ENCODE measurements at regions not wholly inside any gene's neighbourhood (a gene's known extent, or its start where the extent isn't known, plus 50 kb on each side); places are given as distances from the start of the nearest gene placed in this dataset.

DNA sequence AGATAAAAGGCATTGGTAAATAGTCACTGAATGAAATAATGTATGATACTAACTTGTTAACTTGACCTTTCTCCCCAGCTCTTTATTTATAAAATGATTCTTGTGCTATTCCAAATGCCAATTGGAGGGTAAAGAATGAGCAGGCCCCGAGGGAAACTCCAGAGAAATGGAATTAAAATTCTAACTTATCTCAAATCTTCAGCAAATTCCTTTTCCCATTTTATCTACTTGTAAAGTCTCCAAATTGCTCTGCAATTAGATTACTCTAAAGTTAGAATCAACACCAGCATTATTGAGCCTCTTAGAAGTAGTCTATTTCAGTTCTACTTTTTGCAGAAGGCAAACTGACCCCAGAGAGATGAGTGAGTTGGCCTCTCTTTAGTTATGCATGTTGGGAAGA, 165.9 kb upstream of the PREP start:
- no peaks in the 10 kb centered on the region for H3F3A ChIP-seq (ENCODE audit: insufficient read depth, low read depth)
- no peaks in the 10 kb centered on the region for H3K9me3 ChIP-seq (ENCODE audit: insufficient read depth, low read depth)
- BruUV-seq (replicated peaks): no TSS peak
- H3K4me2 ChIP-seq: no peak overlapping the region
- TF ChIP-seq CTCF (conservative IDR thresholded peaks at IDR 0.05): no peak
- no peak for TF ChIP-seq EZH2 (IDR thresholded peaks at IDR 0.05; ENCODE audit: low read depth)
- DNase-seq: no peak
- no peaks in the 10 kb centered on the region for H3K36me3 ChIP-seq (ENCODE audit: low read depth)
- intact Hi-C loops (cut with micrococcal nuclease; ENCODE audit: unreplicated experiment): no loop called here
- no peaks in the 10 kb centered on the region for H3K27me3 ChIP-seq (ENCODE audit: insufficient read depth, low read depth)
- no peaks in the 10 kb centered on the region for H4K20me1 ChIP-seq (ENCODE audit: insufficient read depth)
- no peak overlapping the region for H3K27ac ChIP-seq
- no peaks in the 10 kb centered on the region for H3K4me1 ChIP-seq (replicated peaks; ENCODE audit: insufficient read depth)
- ChIA-PET CTCF (interaction anchor here (0.6 kb wide), 1 partner anchor 14 kb away, joined by 5 read pairs; no protein-coding TSS in a partner anchor), POLR2A (ENCODE audit: unreplicated experiment) (no interaction called here)
- no peaks in the 10 kb centered on the region for H3K9me2 ChIP-seq (ENCODE audit: insufficient read depth)
- no peak overlapping the region for H2AFZ ChIP-seq
- H3K79me2 ChIP-seq (ENCODE audit: low read depth): no peaks in the 10 kb centered on the region
- H3K4me3 ChIP-seq: no peak overlapping the region

- Histone ChIP-seq H3K36me3 (ENCODE audit: low read depth) (no peaks in the 10 kb centered on the region), H4K20me1 (ENCODE audit: insufficient read depth) (no peaks in the 10 kb centered on the region), H3F3A (ENCODE audit: insufficient read depth, low read depth) (no peaks in the 10 kb centered on the region), H2AFZ (no peak overlapping the region), H3K4me3 (no peak overlapping the region), H3K9me2 (ENCODE audit: insufficient read depth) (no peaks in the 10 kb centered on the region), H3K79me2 (ENCODE audit: low read depth) (no peaks in the 10 kb centered on the region), H3K4me1 (replicated peaks; ENCODE audit: insufficient read depth) (no peaks in the 10 kb centered on the region), H3K4me2 (no peak overlapping the region), H3K27ac (no peak overlapping the region), H3K9me3 (ENCODE audit: insufficient read depth, low read depth) (no peaks in the 10 kb centered on the region), H3K27me3 (ENCODE audit: insufficient read depth, low read depth) (no peaks in the 10 kb centered on the region)
- intact Hi-C loops (cut with micrococcal nuclease; ENCODE audit: unreplicated experiment): no loop called here
- no TSS peak for BruUV-seq (replicated peaks)
- no peak for DNase-seq
- no peak for TF ChIP-seq CTCF (conservative IDR thresholded peaks at IDR 0.05)
- CTCF ChIA-PET: interaction anchor here (0.6 kb wide), 1 partner anchor 15 kb away, joined by 5 read pairs; no protein-coding TSS in a partner anchor
- POLR2A ChIA-PET (ENCODE audit: unreplicated experiment): interaction anchor here (0.6 kb wide), 1 partner anchor 216 kb away, joined by 3 read pairs; no protein-coding TSS in a partner anchor
Observed at GRCh38 chr6:105568142-105568541, 165.3 kb upstream of the PREP start.

GRCh38 chr6:105567140-105567539, 164.3 kb upstream of the PREP start:
- DNase-seq: no peak
- Histone ChIP-seq H3K27ac (no peak overlapping the region), H3K9me3 (ENCODE audit: insufficient read depth, low read depth) (no peaks in the 10 kb centered on the region), H3K36me3 (ENCODE audit: low read depth) (no peaks in the 10 kb centered on the region), H3K4me3 (no peak overlapping the region), H3K9me2 (ENCODE audit: insufficient read depth) (no peaks in the 10 kb centered on the region), H3K79me2 (ENCODE audit: low read depth) (no peaks in the 10 kb centered on the region), H4K20me1 (ENCODE audit: insufficient read depth) (no peaks in the 10 kb centered on the region), H3F3A (ENCODE audit: insufficient read depth, low read depth) (no peaks in the 10 kb centered on the region), H2AFZ (no peak overlapping the region), H3K27me3 (ENCODE audit: insufficient read depth, low read depth) (no peaks in the 10 kb centered on the region), H3K4me1 (replicated peaks; ENCODE audit: insufficient read depth) (no peaks in the 10 kb centered on the region), H3K4me2 (no peak overlapping the region)
- ChIA-PET CTCF (no interaction called here), POLR2A (ENCODE audit: unreplicated experiment) (no interaction called here)
- intact Hi-C loops (cut with micrococcal nuclease; ENCODE audit: unreplicated experiment): no loop called here
- BruUV-seq (replicated peaks): no TSS peak
- no peak for TF ChIP-seq CTCF (conservative IDR thresholded peaks at IDR 0.05)
- TF ChIP-seq EZH2 (IDR thresholded peaks at IDR 0.05; ENCODE audit: low read depth): no peak

Data from PC-9 (cell line).